ENCODE measurements at regions not wholly inside any gene's neighbourhood (a gene's known extent, or its start where the extent isn't known, plus 50 kb on each side); places are given as distances from the start of the nearest gene placed in this dataset.
"Not testable (repeated sequence)": the region's sequence is repeated elsewhere in the genome, so short reads cannot be mapped to it uniquely, and the experiment has no call there.

DNA sequence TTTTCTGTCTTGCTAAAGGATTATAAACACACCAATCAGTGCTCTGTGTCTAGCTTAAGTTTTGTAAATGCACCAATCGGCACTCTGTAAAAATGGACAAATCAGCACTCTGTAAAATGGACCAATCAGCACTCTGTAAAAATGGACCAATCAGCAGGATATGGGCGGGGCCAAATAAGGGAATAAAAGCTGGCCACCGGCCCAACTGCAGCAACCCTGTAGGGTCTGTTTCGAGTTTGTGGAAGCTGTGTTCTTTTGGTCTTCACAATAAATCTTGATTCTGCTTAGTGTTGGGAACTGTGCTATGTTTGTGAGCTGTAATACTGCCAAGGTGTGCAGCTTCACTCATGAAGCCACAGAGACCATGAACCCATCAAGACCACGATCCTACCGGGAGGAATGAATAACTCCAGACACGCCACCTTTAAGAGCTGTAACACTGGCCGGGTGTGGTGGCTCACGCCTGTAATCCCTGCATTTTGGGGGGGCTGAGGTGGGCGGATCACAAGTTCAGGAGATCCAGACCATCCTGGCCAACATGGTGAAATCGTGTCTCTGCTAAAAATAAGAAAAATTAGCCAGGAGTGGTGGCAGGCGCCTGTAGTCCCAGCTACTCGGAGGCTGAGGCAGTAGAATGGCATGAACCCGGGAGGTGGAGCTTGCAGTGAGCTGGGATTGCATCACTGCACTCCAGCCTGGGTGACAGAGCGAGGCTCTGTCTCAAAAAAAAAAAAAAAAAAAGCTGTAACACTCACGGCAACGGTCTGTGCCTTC is 133.0 kb upstream of the GDF10 start:
- not testable (repeated sequence) for DNase-seq (ENCODE audit: low spot score)

DNA sequence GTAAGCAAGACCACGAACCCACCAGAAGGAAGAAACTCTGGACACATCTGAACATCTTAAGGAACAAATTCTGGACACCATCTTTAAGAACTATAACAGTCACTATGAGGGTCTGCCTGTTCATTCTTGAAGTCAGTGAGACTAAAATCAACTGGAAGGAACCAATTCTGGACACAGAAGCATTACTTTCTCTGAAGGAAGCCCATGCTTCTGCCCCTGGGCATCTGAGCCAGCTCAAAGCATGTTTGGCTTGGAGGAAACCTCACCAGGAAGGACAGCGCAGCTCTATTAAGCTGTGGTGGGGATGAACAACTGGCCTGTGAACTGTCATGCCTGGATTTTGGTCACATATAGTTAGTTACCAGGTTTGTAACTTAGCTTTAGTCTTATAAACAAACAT is 132.4 kb upstream of the GDF10 start:
- no peak for DNase-seq (ENCODE audit: low spot score)

DNA sequence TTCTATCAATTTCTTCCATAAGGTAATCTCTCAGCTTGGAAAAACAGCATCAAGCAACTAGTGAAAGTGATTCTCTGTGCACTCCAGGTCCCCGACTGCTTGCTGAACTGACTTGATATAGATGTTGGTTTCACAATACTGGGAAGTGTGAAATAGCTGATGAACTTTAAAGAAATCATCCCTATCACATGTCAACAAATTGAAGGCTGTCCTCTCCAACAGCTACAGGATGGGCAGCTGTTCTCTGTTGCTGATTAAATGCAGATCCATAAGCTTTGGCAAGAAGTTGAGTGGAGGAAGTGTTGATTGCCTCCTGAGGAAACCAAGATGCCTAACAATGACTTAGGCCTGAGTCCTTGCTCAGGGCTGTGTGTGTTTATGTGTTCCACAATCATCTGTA is 130.4 kb upstream of the GDF10 start:
- DNase-seq (ENCODE audit: low spot score) = no peak

DNA sequence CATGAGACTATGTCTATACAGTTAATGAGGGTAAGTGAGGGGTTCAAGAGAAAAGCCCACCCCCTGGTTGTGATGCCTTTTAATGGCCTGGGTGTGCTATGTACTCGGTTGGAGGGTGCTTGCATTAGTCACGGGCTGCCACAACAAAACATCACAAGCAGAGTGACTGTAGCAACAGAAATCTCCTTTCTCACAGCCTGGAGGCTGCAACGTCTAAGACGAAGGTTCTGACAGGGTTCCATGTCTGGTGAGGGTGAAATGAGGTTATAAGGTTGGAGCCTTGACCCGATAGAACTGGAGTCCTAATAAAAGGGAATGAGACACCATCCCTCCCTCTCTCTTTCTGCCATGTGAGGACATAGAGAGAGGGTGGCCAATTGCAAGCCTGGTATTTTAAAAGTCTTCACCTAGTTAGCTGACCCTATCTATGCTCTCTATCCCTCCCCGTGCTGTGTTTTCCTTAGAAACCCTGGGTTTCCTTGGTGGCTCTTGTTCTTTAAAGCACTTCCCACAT is 126.0 kb upstream of the GDF10 start:
- no peak for DNase-seq (ENCODE audit: low spot score)

DNA sequence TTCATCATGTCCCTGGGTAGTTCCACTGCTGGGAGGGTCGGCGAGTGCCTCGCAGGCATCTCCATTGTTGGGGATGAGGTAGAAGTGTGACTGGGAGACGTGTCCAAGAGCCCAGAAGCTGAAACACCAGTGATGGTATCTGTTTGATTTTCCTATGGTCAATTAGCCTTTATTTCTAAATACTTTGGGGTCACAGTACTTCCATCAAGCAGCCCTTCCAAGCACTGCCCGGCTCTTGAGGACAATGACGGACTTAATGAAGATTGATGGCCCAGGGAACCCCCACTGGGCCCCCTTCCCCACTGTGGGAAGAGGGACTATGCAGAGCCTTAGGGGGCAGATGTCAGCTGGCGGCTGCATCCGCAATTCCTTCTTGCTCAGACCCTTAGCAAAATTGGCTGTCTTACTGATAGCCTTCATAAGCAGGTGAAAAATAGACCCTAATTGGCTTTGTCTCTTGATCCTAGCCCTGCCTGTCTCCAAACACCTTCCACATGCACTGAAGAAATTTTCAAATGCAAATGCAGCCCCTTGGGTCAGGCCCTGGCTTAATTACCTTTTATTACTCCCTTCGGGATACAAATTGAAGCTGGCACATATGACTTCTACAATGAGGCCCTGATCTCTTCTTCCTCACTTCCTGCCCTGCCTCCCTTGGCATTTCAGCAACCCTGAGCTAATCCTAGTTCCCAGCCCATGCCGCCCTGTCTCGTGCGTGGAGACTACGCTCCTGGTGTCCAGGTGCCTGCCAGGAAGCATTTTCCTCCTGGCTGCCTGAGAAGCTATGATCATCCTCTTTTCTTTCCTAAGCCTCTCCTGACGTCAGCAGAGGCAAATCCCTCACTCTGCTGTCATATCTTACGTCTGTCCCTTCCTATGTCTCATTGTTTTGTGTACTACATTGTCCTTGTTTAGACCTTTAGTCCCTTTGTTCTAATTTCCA is 124.5 kb upstream of the GDF10 start:
- DNase-seq (ENCODE audit: low spot score) = no peak

DNA sequence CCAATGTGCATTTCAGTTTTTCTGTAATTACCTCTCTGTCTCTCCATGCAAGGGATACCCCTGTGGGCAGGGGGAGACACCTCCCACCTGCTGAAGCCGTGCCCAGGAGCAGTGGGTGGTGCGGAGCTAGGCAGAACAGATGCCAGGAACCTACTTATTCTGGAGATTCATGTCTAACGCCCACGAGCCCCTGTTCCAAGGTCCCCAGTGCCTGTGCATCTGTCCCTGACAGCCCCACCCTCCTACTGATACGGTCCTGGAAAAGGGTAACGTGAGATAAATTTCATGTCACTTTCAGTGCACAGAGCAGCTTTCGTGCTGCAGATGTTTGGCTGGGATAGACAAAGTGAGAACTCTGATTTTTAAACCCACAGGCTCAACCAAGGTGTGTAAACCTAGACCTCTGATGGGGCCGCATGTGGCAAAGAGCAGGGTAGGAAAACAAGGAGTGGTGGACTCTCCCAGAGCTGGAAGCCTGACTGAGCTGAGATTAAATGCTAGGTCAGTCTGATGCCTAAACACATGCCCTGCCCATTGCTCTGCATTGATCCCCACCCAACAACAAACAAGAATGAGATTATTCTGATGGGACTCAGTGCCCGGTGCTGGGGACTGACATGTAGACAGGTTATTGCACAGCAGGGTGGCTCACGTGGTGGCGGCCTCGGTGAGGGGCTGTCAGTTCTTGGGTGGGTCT is 123.6 kb upstream of the GDF10 start:
- no peak for DNase-seq (ENCODE audit: low spot score)

DNA sequence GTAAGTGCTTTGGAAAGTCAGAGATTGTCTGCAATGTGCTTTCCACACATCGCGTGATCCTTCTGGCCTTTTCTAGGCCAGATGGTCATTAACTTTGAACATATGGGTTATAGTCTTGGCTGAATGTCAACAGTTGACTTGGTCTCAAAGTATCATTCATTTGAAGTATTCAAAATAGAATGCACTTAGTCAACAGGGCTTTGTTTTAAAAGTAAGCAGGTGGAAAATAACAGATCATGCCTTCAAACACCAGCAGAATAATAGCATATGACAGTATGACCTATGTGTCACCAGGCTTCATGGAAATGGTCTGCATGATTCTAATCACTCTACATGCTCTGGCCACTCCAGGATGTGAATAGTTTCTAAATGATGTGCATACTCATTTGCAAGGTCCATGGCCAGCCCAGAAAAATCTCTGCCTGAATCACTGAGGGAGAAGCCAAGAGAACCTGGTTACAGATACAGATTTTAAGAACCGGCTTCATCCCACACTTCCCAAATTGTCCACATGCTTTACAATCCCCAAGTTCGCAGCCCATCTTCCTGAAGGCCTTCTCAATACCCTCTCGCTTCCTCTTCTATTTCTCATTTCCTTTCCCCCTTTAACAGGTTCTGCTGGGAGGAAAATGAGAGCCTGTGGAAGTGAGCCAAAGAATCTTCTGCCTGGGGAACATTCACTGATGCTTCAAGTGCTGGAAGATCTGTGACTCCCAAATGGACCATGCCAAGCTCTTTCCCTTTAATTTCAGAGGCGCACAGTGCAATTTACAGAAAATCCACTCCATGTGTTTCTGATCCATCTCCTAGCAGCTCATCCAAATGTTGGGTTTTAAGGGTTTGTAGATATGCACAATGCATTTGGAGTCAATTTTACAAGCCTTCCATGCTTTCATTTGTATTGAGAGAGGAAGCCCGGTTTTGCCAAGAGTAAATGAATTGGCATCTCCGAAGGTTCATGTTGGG is 122.8 kb upstream of the GDF10 start:
- DNase-seq (ENCODE audit: low spot score) = peak; percentile 15

DNA sequence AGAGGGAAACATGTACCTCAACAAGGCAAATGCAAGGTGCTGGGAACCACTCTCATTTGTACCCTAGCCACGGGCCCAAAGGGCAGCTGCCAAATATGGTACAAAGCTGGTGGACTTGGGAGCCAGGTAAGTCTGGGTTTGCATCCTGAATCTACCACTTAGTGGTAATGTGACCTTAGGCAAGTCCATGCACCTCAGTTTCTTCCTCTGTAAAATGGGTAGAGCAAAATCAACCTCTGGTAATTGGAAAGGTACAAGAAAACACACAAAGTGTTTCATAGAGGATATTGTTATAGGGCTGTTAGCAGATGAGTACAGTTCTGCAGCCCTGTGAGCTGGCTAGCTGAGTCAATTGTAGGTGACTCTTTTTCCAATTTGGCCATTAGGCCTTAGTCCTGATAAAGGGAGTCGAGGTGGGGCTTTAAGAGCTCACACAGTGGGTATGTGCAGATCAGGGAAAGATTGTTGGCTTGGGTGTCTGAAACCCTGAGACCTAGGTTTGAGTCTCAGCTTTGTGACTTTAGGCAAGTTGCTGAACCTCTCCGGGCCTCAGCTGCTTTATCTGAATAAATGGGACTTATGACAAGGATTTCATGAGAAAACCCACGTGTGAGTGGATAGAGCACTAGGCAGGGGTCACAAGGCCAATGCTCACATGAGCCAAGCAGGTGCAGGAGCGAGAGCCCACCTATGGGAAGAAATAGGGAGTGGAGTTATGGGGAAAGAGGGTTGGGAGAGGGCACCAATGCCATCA is 121.3 kb upstream of the GDF10 start:
- no peak for DNase-seq (ENCODE audit: low spot score)

DNA sequence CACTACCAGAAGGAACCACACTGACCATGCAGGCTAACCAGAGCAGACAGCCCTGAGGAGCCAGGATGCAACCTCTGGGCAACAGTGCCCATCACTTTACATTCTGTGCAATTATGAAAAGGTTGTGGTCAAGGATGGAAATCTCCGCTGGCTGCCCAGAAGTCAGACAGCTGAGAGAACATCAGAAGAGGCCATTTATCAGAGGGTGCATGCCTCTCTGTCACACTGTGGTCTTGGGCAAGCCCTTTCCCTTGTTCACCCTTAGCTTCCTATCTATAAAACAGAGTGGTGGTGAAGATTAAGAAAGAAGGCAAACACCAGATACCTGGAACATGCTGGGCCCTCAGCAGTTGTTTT is 120.7 kb upstream of the GDF10 start:
- DNase-seq (ENCODE audit: low spot score) = no peak

DNA sequence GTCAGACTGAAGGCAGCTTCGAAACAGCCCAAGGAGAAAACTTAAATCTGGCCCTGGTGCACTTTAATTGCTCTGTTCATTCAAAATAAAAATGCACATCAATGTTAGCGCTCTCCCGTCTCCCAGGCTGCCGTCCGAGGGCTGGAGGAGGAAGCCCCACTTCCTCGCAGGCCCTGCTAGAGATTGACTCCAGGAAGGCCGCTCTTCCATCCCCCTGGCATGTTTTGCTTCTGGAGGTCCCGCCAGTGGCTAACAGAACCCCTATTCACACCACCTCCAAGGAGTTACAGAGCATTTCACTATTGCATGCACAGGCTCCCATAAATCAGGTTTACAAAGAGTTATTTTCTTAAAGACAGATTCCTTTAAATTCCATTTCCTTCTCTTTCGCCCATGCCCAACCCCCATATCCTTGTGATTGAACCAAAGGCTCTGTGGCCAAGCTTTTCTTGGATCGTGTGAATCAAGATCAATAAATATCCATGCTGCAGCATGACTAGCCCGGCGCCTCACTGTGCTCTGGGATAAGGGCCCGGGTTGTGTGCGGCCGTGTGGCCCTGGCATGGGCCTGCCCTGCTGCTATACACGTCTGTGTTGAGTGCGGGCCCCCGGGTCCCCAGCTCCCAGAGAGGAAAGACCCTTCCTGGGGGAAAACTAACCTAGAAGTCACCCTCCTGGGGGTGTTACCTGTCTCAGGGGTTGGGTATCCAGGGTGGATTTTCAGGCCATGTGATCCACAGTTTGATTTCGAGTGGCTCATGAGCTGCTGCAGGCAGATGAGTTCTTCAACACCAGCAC is 118.7 kb upstream of the GDF10 start:
- DNase-seq (ENCODE audit: low spot score) = no peak

DNA sequence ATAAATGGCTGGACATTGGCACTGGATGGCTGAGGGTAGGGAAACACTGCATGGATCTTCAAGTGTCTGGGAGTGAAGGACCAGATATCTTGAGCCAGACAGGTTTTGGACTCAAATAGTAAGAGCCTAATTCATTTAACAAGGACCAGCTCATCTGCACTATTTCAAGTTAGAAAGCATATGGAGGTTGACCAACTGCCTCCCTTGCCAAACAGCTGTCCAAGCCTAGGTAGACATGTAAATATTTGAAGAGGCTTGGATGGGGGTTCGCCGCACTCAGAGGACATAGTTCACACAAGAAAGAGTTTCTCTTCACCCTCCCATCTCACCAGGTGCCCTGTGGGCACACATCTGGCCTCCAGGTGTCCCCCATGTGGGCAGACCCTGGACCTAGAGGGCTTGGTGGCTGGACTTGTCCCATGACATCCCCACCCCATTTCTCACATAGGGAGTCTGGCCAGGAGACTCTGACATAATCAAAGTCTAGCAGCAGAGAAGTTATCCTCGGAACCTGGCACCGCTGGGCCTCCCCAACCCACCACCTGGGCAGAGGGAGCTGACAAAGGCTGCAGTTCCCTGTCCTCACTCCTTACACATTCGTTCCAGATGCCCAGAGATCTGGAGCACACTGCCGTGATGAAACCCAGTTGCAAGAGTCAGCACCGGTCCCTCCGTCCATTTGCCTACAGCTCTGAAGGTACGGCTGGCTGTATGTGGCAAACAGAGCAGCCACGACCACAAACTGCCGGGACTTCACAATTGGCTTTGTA is 116.9 kb upstream of the GDF10 start:
- DNase-seq (ENCODE audit: low spot score) = no peak

DNA sequence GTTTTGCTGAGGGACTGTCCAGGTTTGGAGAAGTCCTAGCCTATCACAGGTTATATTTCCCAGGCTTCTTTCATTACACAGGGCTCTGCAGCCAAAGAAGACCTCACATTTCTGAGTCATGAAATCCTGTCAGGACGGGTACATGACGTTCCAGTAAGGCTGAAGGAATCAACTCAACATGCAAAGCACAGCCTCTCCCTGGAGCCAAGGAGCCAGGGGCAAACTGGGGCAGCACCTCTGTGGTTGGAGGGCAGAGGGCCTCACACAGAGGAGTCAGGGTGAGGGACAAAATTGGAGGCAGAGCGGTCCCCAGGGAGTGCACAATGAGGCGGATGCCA is 116.3 kb upstream of the GDF10 start:
- no peak for DNase-seq (ENCODE audit: low spot score)

DNA sequence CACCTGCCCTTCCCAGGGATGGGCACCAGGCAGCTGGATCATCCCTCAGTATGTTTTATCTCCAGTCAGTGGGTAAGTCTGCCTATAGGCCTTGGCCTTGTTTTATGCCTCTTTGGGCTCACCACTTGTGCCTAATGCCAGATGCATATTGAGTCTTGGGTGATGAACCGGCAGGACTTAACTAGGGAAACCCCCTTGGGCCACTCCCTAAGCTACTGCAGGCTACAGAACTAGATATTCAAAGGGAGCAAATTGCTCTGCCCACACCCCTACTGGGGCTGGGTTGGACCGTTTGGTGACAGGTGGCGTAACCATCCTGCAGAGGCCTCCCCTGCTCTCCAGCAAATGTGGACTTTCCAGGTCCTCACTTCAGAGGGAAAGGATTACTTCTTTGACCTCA is 115.7 kb upstream of the GDF10 start:
- no peak for DNase-seq (ENCODE audit: low spot score)

DNA sequence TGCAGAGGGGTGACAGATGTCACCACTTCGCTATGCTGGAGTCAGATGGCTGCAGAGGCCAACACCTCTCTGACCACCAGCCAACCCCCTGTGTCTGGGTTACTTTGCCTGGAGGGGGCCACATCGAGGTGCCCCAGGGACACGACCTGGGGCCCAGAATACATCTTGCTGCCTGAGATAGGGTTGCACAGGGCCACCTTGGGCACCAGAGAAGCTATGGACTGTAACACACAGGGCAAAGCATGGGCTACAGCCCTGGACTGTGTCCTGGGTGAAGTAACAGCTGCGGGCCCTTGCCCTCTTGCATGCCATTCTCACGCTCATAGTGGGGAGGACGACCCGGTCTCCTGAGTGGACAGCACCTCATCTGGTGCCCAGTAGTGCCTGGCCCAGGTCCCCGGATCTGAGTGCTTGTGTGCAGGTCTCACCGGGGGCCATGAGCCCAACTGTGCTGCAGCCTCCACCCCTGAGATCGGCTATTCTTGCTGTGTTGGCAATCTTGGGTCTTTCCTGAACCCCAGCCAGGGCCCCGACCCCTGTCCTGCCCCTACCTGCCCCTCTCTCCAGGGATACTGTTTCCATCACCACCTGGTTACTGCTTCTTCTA is 115.2 kb upstream of the GDF10 start:
- DNase-seq (ENCODE audit: low spot score) = no peak

DNA sequence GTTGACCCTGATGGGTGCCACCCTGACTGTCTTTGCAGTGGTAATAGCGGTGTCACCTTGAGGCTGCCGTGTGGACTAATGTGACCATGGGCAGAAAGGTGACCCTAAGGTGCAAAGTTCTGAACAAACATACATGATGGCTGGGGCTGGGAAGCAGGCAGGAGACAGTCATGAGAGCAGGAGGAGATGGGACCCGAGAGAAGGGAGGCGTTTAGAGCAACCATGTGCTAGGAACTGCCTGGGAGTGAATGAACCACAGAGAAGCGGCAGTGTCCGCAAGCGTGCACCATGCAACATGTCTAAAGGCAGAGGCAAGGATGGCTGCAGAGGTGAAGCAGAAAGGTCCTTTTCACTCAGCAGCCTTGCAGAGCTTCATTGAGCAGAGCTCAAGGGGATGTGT is 113.1 kb upstream of the GDF10 start:
- DNase-seq (ENCODE audit: low spot score) = no peak

DNA sequence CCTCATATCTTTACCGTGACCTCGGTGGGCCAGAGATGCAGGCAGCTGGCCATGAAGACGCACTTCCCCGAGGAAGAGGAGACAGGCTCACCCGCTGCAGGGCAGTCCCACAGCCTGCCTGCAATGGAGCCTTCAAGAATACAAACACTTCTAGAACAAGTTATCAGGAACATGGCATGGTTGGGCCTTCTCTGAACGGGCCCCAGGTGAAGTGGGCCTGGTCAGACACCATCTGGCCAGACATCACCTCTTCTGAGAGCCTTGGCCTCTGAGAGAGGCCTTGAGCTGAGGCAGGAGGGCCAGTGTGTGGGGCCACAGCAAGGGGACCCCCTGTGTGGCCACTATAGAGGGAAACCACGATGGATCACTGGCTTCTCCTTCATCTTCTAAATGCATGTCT is 112.4 kb upstream of the GDF10 start:
- no peak for DNase-seq (ENCODE audit: low spot score)

DNA sequence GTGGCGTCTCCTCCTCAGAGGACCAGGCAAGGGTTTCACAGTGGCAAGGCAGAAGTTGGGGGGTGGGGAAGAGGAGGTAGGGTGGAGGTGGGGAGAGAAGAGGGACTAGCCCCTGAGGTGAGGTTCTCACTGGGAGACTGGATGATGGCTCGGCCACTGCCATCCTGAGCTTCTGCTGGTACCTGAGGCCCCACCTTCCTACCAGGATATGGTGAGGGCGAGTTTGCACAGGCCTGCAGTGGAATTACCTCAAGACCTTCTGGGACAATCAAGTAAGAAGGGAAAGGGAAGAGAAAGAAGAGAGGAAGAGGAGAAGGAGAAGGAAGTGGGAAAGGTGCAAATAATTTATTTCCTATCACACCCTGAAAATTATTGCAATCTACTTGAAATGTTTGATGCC is 111.8 kb upstream of the GDF10 start:
- no peak for DNase-seq (ENCODE audit: low spot score)

DNA sequence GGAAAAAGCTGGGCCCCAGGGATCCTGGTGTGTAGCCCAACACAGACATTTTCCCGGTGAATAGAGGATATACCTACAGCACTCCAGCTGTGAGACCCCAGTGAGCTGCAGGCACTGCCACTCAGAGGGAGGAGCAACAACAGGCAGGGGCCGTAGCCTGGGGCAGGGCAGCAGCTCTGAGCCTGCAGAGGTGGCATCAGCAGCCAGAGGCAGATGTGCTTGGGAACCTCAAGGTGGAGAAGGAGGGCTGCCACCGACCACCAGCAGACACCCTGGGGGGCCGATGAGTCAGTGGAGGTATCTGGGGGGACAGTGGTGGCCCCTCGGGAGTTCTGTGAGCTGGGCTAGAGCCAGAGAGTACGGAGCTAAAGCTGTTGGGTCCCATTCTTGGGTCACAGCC is 110.2 kb upstream of the GDF10 start:
- DNase-seq (ENCODE audit: low spot score) = no peak

DNA sequence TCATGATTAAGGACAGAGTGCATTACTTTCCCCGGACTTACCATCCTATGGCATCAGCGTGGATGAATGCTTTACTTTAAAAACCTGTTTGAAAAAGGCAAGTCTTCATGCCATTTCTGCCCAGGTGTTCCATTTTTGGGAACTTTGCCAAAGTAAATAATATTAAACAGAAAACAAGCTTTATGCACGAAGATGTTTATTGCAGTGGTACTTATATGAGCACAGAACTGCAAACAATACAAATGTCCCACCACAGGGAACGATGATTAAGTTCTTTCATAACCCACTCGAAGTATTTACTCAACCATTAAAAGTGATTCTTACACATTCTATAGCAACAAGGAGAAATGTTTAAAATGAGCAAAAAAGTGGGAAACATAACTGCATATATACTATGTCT is 109.7 kb upstream of the GDF10 start:
- no peak for DNase-seq (ENCODE audit: low spot score)
